ENCODE measurements at regions not wholly inside any gene's neighbourhood (a gene's known extent, or its start where the extent isn't known, plus 50 kb on each side); places are given as distances from the start of the nearest gene placed in this dataset.

- Histone ChIP-seq H3K4me1 (no peaks in the 10 kb centered on the region), H3K27ac (no peak overlapping the region), H3K9me3 (peaks cover 0 to 7% (median 0%) of the 10 kb centered on the region in 4 donors), H3K36me3 (no peaks in the 10 kb centered on the region), H3K4me3 (no peak overlapping the region), H3K27me3 (no peaks in the 10 kb centered on the region)
- whole genome bisulfite sequencing, 2 donors = 86 to 91% methylated on average over 10 of the region's 10 CpGs
- TF ChIP-seq CTCF (IDR thresholded peaks at IDR 0.05) (no peak), EP300 (IDR thresholded peaks at IDR 0.05) (no peak), POLR2A (IDR thresholded peaks at IDR 0.05) (no peak)
- DNase-seq (ENCODE audit: low spot score in 2 of 2) = no peak
These were observed 580.0 kb downstream of the TBC1D22A start for GRCh38 chr22:47342446-47342845.

GRCh38 chr22:47341464-47341863 lies 579.0 kb downstream of the TBC1D22A start:
- no peak for DNase-seq (ENCODE audit: low spot score in 2 of 2)
- TF ChIP-seq EP300 (IDR thresholded peaks at IDR 0.05) (no peak), POLR2A (IDR thresholded peaks at IDR 0.05) (no peak), CTCF (IDR thresholded peaks at IDR 0.05) (no peak)
- no peaks in the 10 kb centered on the region for H3K27me3 ChIP-seq
- peaks cover 0 to 7% (median 0%) of the 10 kb centered on the region in 4 donors for H3K9me3 ChIP-seq
- no peak overlapping the region for H3K27ac ChIP-seq
- no peak overlapping the region for H3K4me3 ChIP-seq
- WGBS, 2 donors = 93 to 94% methylated on average over 7 of the region's 7 CpGs
- no peaks in the 10 kb centered on the region for H3K36me3 ChIP-seq
- no peaks in the 10 kb centered on the region for H3K4me1 ChIP-seq

DNA sequence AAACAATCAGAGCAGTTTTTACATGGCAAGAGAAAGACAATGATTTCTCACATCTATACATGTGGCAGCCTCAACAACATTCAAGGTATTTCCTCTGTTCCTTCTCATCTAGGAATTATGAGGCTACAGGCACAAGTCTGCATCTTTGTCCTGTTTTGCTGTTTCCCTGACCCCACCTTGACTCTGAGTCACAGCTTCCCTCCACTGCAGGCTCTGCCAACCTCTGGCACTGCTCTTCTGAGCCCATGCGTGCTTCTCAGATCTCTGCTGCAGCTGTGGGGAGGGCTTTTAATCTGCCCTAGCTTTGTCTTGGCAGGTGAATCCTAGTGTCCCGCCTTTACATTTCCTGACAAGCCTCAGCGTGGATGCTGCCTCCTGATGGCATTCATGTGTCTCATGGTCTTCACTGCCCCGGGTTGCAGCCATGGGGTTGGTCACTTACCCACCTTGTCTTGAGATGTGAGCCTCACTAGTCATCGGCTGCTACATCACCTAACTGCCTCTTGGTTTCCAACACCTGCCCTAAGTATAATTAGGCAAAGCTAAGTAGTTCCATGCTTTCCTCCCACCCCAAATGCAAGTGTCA lies 578.5 kb downstream of the TBC1D22A start:
- DNase-seq (ENCODE audit: low spot score in 2 of 2) = no peak

GRCh38 chr22:47337161-47337621 lies 574.7 kb downstream of the TBC1D22A start:
- TF ChIP-seq EP300 (IDR thresholded peaks at IDR 0.05) = no peak
- no peak for TF ChIP-seq POLR2A (IDR thresholded peaks at IDR 0.05)
- TF ChIP-seq CTCF (IDR thresholded peaks at IDR 0.05) = no peak
- Histone ChIP-seq H3K36me3 (no peaks in the 10 kb centered on the region), H3K27me3 (no peaks in the 10 kb centered on the region), H3K9me3 (peaks cover 0 to 21% (median 0%) of the 10 kb centered on the region in 4 donors), H3K4me3 (peak overlapping the region in 1 of 4 donors; percentile 24), H3K27ac (peak overlapping the region in 1 of 4 donors; percentile 13), H3K4me1 (no peaks in the 10 kb centered on the region)
- no peak for DNase-seq (ENCODE audit: low spot score in 2 of 2)
- 45 to 64% methylated on average over 8 of the region's 8 CpGs for WGBS, 2 donors

More for the DNA sequence above, 578.5 kb downstream of the TBC1D22A start:
- WGBS, 2 donors = 79% methylated on average over 5 of the region's 5 CpGs
- Histone ChIP-seq H3K4me1 (no peaks in the 10 kb centered on the region), H3K9me3 (peaks cover 0 to 7% (median 0%) of the 10 kb centered on the region in 4 donors), H3K27me3 (no peaks in the 10 kb centered on the region), H3K36me3 (no peaks in the 10 kb centered on the region), H3K4me3 (no peak overlapping the region), H3K27ac (no peak overlapping the region)
- TF ChIP-seq POLR2A (IDR thresholded peaks at IDR 0.05) (no peak), EP300 (IDR thresholded peaks at IDR 0.05) (no peak), CTCF (IDR thresholded peaks at IDR 0.05) (no peak)

GRCh38 chr22:47335958-47336357 lies 573.5 kb downstream of the TBC1D22A start:
- Histone ChIP-seq H3K4me3 (no peak overlapping the region), H3K27me3 (no peaks in the 10 kb centered on the region), H3K36me3 (no peaks in the 10 kb centered on the region), H3K4me1 (no peaks in the 10 kb centered on the region), H3K27ac (no peak overlapping the region), H3K9me3 (peaks cover 0 to 21% (median 0%) of the 10 kb centered on the region in 4 donors)
- WGBS, 2 donors = 93 to 97% methylated on average over 3 of the region's 3 CpGs
- no peak for TF ChIP-seq EP300 (IDR thresholded peaks at IDR 0.05)
- TF ChIP-seq CTCF (IDR thresholded peaks at IDR 0.05) = no peak
- TF ChIP-seq POLR2A (IDR thresholded peaks at IDR 0.05) = no peak
- no peak for DNase-seq (ENCODE audit: low spot score in 2 of 2)

Data from tibial nerve (tissue), 4 donors.